NOMO-1 treated with dmso at 0.1 percent for 144 hours (cell line): ENCODE measurements at regions not wholly inside any gene's neighbourhood (a gene's known extent, or its start where the extent isn't known, plus 50 kb on each side); places are given as distances from the start of the nearest gene placed in this dataset.

ENCODE experiments used
- DNase-seq: peaks from one replicate; lab custom pipeline; 2025; ENCODE audit not compliant: unreplicated experiment; lab: John Stamatoyannopoulos, UW

- DNase-seq, result no peak
These were observed 394.4 kb downstream of the NYAP2 start for GRCh38 chr2:225793736-225794550.

- DNase-seq, result no peak
These were observed 389.1 kb downstream of the NYAP2 start for GRCh38 chr2:225788571-225789094.

- DNase-seq, result no peak
These were observed 388.0 kb downstream of the NYAP2 start for GRCh38 chr2:225787497-225787896.

- no peak for DNase-seq
These were observed 382.5 kb downstream of the NYAP2 start for GRCh38 chr2:225781991-225782390.

GRCh38 chr2:225781145-225781544 lies 381.6 kb downstream of the NYAP2 start:
- no peak for DNase-seq

GRCh38 chr2:225779829-225780228 lies 380.3 kb downstream of the NYAP2 start:
- DNase-seq, result no peak

- no peak for DNase-seq
These were observed 373.6 kb downstream of the NYAP2 start for GRCh38 chr2:225773148-225773547.

GRCh38 chr2:225771701-225772100 lies 372.2 kb downstream of the NYAP2 start:
- DNase-seq, result no peak

- DNase-seq, result no peak
These were observed 369.2 kb downstream of the NYAP2 start for GRCh38 chr2:225768741-225769140.

- DNase-seq, result no peak
These were observed 366.9 kb downstream of the NYAP2 start for GRCh38 chr2:225766431-225766830.

- DNase-seq, result no peak
These were observed 366.3 kb downstream of the NYAP2 start for GRCh38 chr2:225765820-225766219.

- no peak for DNase-seq
These were observed 364.8 kb downstream of the NYAP2 start for GRCh38 chr2:225764346-225764745.

GRCh38 chr2:225763711-225764110 lies 364.2 kb downstream of the NYAP2 start:
- no peak for DNase-seq

- DNase-seq, result no peak
These were observed 361.9 kb downstream of the NYAP2 start for GRCh38 chr2:225761396-225761795.

- DNase-seq, result no peak
These were observed 357.7 kb downstream of the NYAP2 start for GRCh38 chr2:225757248-225757647.

GRCh38 chr2:225756198-225756597 lies 356.7 kb downstream of the NYAP2 start:
- no peak for DNase-seq

- DNase-seq, result no peak
These were observed 349.1 kb downstream of the NYAP2 start for GRCh38 chr2:225748609-225749008.

- peak; percentile 19 for DNase-seq
These were observed 344.5 kb downstream of the NYAP2 start for GRCh38 chr2:225743996-225744395.

GRCh38 chr2:225742487-225742886 lies 343.0 kb downstream of the NYAP2 start:
- no peak for DNase-seq

GRCh38 chr2:225740086-225740485 lies 340.6 kb downstream of the NYAP2 start:
- DNase-seq, result no peak

GRCh38 chr2:225739328-225739727 lies 339.8 kb downstream of the NYAP2 start:
- DNase-seq, result peak; percentile 16

GRCh38 chr2:225738735-225739134 lies 339.2 kb downstream of the NYAP2 start:
- no peak for DNase-seq

GRCh38 chr2:225737556-225737955 lies 338.0 kb downstream of the NYAP2 start:
- DNase-seq, result no peak
